Mucosa of descending colon (tissue), 3 donors: ENCODE measurements at regions not wholly inside any gene's neighbourhood (a gene's known extent, or its start where the extent isn't known, plus 50 kb on each side); places are given as distances from the start of the nearest gene placed in this dataset.

Source experiments
- ATAC-seq: fragments of 200-7000 bp; cut with Tn5 transposase; one replicate; pipeline ENCODE4 v1.9.1; 2020; ENCODE audit warnings: mild to moderate bottlenecking, moderate library complexity
- DNase-seq, 3 donors: peaks; one replicate each; pipeline ENCODE4 v3.0.0-alpha.2; 2020
- H3K36me3 ChIP-seq: fragments of 200-600 bp; one replicate; pipeline ENCODE4 v1.8.0; 2021; ENCODE audit warnings: low read depth, mild to moderate bottlenecking
- H3K4me1 ChIP-seq: fragments of 200-600 bp; one replicate; pipeline ENCODE4 v1.8.0; 2021; ENCODE audit warnings: low read depth, mild to moderate bottlenecking
- H3K4me3 ChIP-seq: fragments of 200-600 bp; one replicate; pipeline ENCODE4 v1.8.0; 2021; ENCODE audit warnings: mild to moderate bottlenecking
- H3K9me3 ChIP-seq: fragments of 200-600 bp; one replicate; pipeline ENCODE4 v1.8.0; 2021; ENCODE audit warnings: mild to moderate bottlenecking
- intact Hi-C, 2 donors: fragments of 100-400 bp; cut with DNase I in 1 of 2; cut with micrococcal nuclease in 1 of 2; formaldehyde crosslinking; loops; one replicate each; pipeline versions ENCODE4 v1.11.0 to v1.11.1; 2022; cut with DNase I, micrococcal nuclease
- TF ChIP-seq, protein P1 (sequence below): fragments of 200-600 bp; IDR thresholded peaks from one replicate; pipeline ENCODE4 v1.8.0; 2022; ENCODE audit warnings: antibody characterized with exemption, mild to moderate bottlenecking
- donor health status: DM: no; HTN: no; CAD: no; lungs with moderate emphysema.
- donor health status: DM: no; HTN: no; CAD: no.
- donor health status: DM: no; HTN: yes; CAD: no.

DNA sequence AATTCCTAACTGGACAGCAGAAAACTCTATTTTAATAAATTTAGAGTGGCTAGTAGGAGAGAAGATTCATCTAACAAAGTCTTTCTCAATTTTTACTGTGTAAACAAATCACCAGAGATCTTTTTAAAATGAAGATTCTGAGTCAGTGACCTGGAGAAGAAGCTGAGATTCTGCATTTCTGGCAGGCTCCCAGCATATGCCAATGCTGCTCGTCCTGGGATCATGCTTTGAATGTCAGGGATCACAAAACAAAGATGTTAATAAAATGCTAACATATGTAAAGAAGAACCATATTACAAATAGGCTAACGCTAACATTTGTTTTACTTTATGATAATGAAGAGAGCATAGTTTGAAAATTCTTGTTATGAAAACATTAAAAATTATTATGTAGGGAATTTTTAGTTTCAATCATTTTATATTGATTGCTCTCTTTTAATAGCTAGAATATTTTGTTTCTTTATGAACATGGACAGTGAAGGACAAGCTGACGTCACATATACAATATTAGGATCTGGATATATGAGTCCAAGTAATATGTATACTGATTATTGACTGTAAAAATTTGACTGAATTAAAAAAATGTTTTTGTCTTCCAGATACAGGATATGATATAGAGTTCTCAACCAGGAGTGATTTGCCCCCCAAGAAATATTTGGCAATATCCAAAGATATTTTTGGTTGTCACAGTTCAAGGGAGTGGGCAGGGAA lies 160.8 kb upstream of the GPR149 start:
- Histone ChIP-seq H3K4me1 (no peaks in the 10 kb centered on the region), H3K36me3 (no peaks in the 10 kb centered on the region), H3K9me3 (no peaks in the 10 kb centered on the region), H3K4me3 (no peak overlapping the region)
- DNase-seq (no peak), ATAC-seq (no peak)
- intact Hi-C loops: no loop called here
- TF ChIP-seq, protein P1, sequence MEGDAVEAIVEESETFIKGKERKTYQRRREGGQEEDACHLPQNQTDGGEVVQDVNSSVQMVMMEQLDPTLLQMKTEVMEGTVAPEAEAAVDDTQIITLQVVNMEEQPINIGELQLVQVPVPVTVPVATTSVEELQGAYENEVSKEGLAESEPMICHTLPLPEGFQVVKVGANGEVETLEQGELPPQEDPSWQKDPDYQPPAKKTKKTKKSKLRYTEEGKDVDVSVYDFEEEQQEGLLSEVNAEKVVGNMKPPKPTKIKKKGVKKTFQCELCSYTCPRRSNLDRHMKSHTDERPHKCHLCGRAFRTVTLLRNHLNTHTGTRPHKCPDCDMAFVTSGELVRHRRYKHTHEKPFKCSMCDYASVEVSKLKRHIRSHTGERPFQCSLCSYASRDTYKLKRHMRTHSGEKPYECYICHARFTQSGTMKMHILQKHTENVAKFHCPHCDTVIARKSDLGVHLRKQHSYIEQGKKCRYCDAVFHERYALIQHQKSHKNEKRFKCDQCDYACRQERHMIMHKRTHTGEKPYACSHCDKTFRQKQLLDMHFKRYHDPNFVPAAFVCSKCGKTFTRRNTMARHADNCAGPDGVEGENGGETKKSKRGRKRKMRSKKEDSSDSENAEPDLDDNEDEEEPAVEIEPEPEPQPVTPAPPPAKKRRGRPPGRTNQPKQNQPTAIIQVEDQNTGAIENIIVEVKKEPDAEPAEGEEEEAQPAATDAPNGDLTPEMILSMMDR: no peak

DNA sequence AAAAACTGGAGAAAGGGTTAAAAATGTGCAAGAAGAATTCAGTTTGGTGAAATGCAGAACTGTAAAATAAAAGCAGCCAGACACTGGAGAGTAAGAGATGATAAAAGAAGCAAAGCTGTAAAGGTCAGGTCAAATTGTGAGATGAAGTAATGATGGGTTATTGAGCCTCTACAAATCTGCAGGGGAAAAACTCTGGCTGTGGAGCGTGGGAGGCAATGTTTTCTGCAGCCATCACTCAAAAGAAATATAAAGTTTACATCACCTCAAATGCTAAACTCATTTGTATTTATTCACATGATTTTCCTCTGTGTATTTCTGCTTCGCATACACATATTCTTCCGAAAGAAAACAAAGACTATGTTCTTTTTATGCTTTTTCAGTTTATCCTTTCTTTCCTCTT lies 158.8 kb upstream of the GPR149 start:
- no peaks in the 10 kb centered on the region for H3K36me3 ChIP-seq
- TF ChIP-seq, protein P1: no peak
- ATAC-seq (no peak), DNase-seq (no peak)
- no peaks in the 10 kb centered on the region for H3K9me3 ChIP-seq
- no peak overlapping the region for H3K4me3 ChIP-seq
- intact Hi-C loops: no loop called here
- no peaks in the 10 kb centered on the region for H3K4me1 ChIP-seq

DNA sequence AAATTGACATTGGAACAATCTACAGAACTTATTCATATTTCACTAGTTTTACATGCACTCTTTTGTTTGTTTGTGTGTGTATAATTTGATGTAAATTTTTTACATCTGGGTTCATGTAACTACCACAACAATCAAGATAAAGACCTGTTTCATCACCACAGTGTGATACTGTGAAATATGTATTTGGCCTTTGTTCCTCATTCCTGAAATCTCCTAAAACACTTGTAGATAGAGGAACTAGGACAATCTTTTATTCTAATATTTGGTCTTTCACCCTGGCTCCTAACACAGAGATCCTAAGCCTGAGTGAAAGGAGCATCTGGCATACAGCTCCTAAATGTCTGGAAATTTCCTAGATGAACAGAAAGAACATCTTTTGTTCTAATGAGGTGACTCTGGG lies 155.0 kb upstream of the GPR149 start:
- intact Hi-C loops: no loop called here
- Histone ChIP-seq H3K4me1 (no peaks in the 10 kb centered on the region), H3K9me3 (no peaks in the 10 kb centered on the region), H3K36me3 (no peaks in the 10 kb centered on the region), H3K4me3 (no peak overlapping the region)
- DNase-seq (no peak), ATAC-seq (no peak)
- TF ChIP-seq, protein P1: no peak

DNA sequence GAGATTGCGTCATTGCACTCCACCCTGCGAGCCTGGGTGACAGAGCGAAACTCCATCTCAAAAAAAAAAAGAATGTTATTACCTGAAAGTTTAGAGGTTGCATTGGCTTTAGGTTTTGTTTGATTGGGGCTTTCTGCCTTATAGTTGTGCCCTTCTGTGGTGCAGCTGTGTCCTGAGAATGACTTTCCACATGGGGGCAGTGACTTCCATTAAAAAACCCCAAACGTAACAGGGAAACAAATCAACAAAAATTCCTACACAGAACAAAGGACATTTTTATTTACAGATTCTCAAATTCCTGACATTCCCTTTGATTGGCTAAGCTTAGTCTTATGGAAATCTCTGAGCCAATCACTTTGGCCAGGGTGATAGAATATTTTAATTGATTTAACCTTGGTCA lies 154.1 kb upstream of the GPR149 start:
- TF ChIP-seq, protein P1: no peak
- Histone ChIP-seq H3K36me3 (no peaks in the 10 kb centered on the region), H3K9me3 (no peaks in the 10 kb centered on the region), H3K4me1 (no peaks in the 10 kb centered on the region), H3K4me3 (no peak overlapping the region)
- no peak for DNase-seq
- intact Hi-C loops: no loop called here
- ATAC-seq: no peak

DNA sequence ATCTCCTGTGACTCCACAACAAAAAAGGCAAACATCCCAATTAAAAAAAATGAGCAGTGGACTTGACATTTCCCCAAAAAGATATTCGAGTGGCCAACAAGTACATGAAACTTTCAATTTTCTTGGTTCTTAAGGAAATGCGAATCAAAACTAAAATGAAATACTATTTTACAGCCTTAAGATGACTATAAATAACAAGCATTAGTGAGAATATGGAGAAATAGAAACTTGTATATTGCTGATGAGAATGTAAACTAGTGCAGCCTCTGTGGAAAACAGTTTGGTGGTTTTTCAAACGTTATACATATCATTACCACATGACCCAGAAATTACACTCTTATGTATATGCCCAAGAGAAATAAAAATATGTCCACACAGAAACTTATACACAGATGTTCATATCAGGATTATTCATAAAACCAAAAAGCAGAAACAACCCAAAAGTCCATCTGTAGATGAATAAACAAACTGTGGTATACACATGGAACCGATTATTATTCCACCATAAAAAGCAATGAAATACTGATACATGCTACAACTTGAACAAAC lies 153.2 kb upstream of the GPR149 start:
- intact Hi-C loops: no loop called here

More for the DNA sequence above, 153.2 kb upstream of the GPR149 start:
- Histone ChIP-seq H3K36me3 (no peaks in the 10 kb centered on the region), H3K4me3 (no peak overlapping the region), H3K9me3 (no peaks in the 10 kb centered on the region), H3K4me1 (no peaks in the 10 kb centered on the region)
- ATAC-seq (no peak), DNase-seq (no peak)
- TF ChIP-seq, protein P1: no peak
